ENCODE measurements at regions not wholly inside any gene's neighbourhood (a gene's known extent, or its start where the extent isn't known, plus 50 kb on each side); places are given as distances from the start of the nearest gene placed in this dataset.

GRCh38 chr14:44418856-44419255 lies 88.2 kb downstream of the FSCB start:
- H3K9me3 ChIP-seq = peaks cover 69% of the 10 kb centered on the region
- H3K4me3 Mint-ChIP-seq (ENCODE audit: unreplicated experiment) = no peak overlapping the region
- intact Hi-C loops (cut with micrococcal nuclease; ENCODE audit: unreplicated experiment) = no loop called here
- no peak overlapping the region for H3K27ac Mint-ChIP-seq (ENCODE audit: unreplicated experiment)
- peaks cover 67% of the 10 kb centered on the region for H3K9me3 Mint-ChIP-seq (ENCODE audit: unreplicated experiment)
- DNase-seq = peak; percentile 17 to 32
- H3K36me3 ChIP-seq (ENCODE audit: control insufficient read depth, insufficient read depth, low read length) = peaks cover 1% of the 10 kb centered on the region; the same call in 1 of the 2 replicates
- BruUV-seq (replicated peaks) = no TSS peak
- no peaks in the 10 kb centered on the region for H3K27me3 Mint-ChIP-seq (ENCODE audit: insufficient read depth, unreplicated experiment)
- H3K27me3 ChIP-seq (replicated peaks; ENCODE audit: control insufficient read depth, insufficient read depth, low read length) = no peaks in the 10 kb centered on the region
- TF ChIP-seq CTCF (IDR thresholded peaks at IDR 0.05; ENCODE audit: insufficient read depth in 1 of 2, low read depth in 1 of 2, low read length in 1 of 2, severe bottlenecking in 1 of 2, unreplicated experiment in 1 of 2) = no peak
- H3K4me1 ChIP-seq = peaks cover 26% of the 10 kb centered on the region
- no peak overlapping the region for H3K4me3 ChIP-seq (ENCODE audit: low read depth, low read length)
- CTCF ChIA-PET = no interaction called here
- peaks cover 26% of the 10 kb centered on the region for H3K36me3 Mint-ChIP-seq (ENCODE audit: insufficient read depth, unreplicated experiment)
- POLR2A ChIA-PET = no interaction called here
- peaks cover 20% of the 10 kb centered on the region for H3K4me1 Mint-ChIP-seq (ENCODE audit: low read depth, unreplicated experiment)

- DNase-seq = no peak
- Histone ChIP-seq H3K9me3 (peaks cover 72% of the 10 kb centered on the region), H3K4me1 (peaks cover 26% of the 10 kb centered on the region), H3K27me3 (replicated peaks; ENCODE audit: control insufficient read depth, insufficient read depth, low read length) (no peaks in the 10 kb centered on the region), H3K4me3 (ENCODE audit: low read depth, low read length) (no peak overlapping the region), H3K36me3 (ENCODE audit: control insufficient read depth, insufficient read depth, low read length) (peaks cover 1% of the 10 kb centered on the region; the same call in 1 of the 2 replicates)
- Mint-ChIP-seq H3K27ac (ENCODE audit: unreplicated experiment) (no peak overlapping the region), H3K4me3 (ENCODE audit: unreplicated experiment) (no peak overlapping the region), H3K27me3 (ENCODE audit: insufficient read depth, unreplicated experiment) (no peaks in the 10 kb centered on the region), H3K36me3 (ENCODE audit: insufficient read depth, unreplicated experiment) (peaks cover 26% of the 10 kb centered on the region), H3K4me1 (ENCODE audit: low read depth, unreplicated experiment) (peaks cover 20% of the 10 kb centered on the region), H3K9me3 (ENCODE audit: unreplicated experiment) (peaks cover 65% of the 10 kb centered on the region)
- POLR2A ChIA-PET = no interaction called here
- no TSS peak for BruUV-seq (replicated peaks)
- CTCF ChIA-PET = no interaction called here
- no peak for TF ChIP-seq CTCF (IDR thresholded peaks at IDR 0.05; ENCODE audit: insufficient read depth in 1 of 2, low read depth in 1 of 2, low read length in 1 of 2, severe bottlenecking in 1 of 2, unreplicated experiment in 1 of 2)
- intact Hi-C loops (cut with micrococcal nuclease; ENCODE audit: unreplicated experiment) = no loop called here
These were observed 89.3 kb downstream of the FSCB start for GRCh38 chr14:44417809-44418208.

GRCh38 chr14:44414646-44415045 lies 92.4 kb downstream of the FSCB start:
- no peak overlapping the region for H3K4me3 ChIP-seq (ENCODE audit: low read depth, low read length)
- no peaks in the 10 kb centered on the region for H3K27me3 ChIP-seq (replicated peaks; ENCODE audit: control insufficient read depth, insufficient read depth, low read length)
- peaks cover 20% of the 10 kb centered on the region for H3K4me1 Mint-ChIP-seq (ENCODE audit: low read depth, unreplicated experiment)
- H3K36me3 Mint-ChIP-seq (ENCODE audit: insufficient read depth, unreplicated experiment) = peaks cover 26% of the 10 kb centered on the region
- no peak for DNase-seq
- no peak overlapping the region for H3K4me3 Mint-ChIP-seq (ENCODE audit: unreplicated experiment)
- peaks cover 51% of the 10 kb centered on the region for H3K9me3 Mint-ChIP-seq (ENCODE audit: unreplicated experiment)
- CTCF ChIA-PET = no interaction called here
- H3K27me3 Mint-ChIP-seq (ENCODE audit: insufficient read depth, unreplicated experiment) = no peaks in the 10 kb centered on the region
- H3K27ac Mint-ChIP-seq (ENCODE audit: unreplicated experiment) = no peak overlapping the region
- no TSS peak for BruUV-seq (replicated peaks)
- H3K36me3 ChIP-seq (ENCODE audit: control insufficient read depth, insufficient read depth, low read length) = peaks cover 1% of the 10 kb centered on the region; the same call in 1 of the 2 replicates
- intact Hi-C loops (cut with micrococcal nuclease; ENCODE audit: unreplicated experiment) = loop anchor here (1.0 kb wide), 2 partner anchors 20 to 35 kb away; no protein-coding TSS in a partner anchor
- POLR2A ChIA-PET = no interaction called here
- H3K4me1 ChIP-seq = peaks cover 26% of the 10 kb centered on the region
- H3K9me3 ChIP-seq = peaks cover 64% of the 10 kb centered on the region
- TF ChIP-seq CTCF (IDR thresholded peaks at IDR 0.05; ENCODE audit: insufficient read depth in 1 of 2, low read depth in 1 of 2, low read length in 1 of 2, severe bottlenecking in 1 of 2, unreplicated experiment in 1 of 2) = no peak

Data from Caco-2 (cell line).